GM12878 (cell line): ENCODE measurements at regions not wholly inside any gene's neighbourhood (a gene's known extent, or its start where the extent isn't known, plus 50 kb on each side); places are given as distances from the start of the nearest gene placed in this dataset.

Experiments
- ATF3 ChIP-seq: IDR thresholded peaks from 2 replicates; pipeline ENCODE4 v1.6.1; 2011; ENCODE audit warnings: low read depth, mild to moderate bottlenecking, low read length, moderate library complexity, borderline replicate concordance; ENCODE audit errors: extremely low read depth
- CTCF ChIP-seq, 3 experiments: IDR thresholded peaks in 2 of 3; conservative IDR thresholded peaks in 1 of 3; 2 replicates each; pipeline ENCODE4 v1.5.1; 2011; ENCODE audit warnings: low read depth in 3 of 3, low read length in 3 of 3, mild to moderate bottlenecking in 3 of 3, control low read depth in 2 of 3, moderate library complexity in 2 of 3, inconsistent platforms in 1 of 3, mixed read lengths in 1 of 3; ENCODE audit not compliant: control insufficient read depth in 2 of 3, insufficient read depth in 1 of 3; ENCODE audit errors: extremely low read depth in 1 of 3
- NR2F1 ChIP-seq: fragments of 450-650 bp; conservative IDR thresholded peaks from 2 replicates; pipeline ENCODE4 v1.6.1; 2017; ENCODE audit warnings: mild to moderate bottlenecking
- POLR2AphosphoS5 ChIP-seq: IDR thresholded peaks from 2 replicates; pipeline ENCODE4 v1.6.1; 2011; ENCODE audit warnings: mild to moderate bottlenecking, low read length, inconsistent platforms
- RBBP5 ChIP-seq: fragments of 200-600 bp; sonication (generic); conservative IDR thresholded peaks from 2 replicates; pipeline ENCODE4 v1.6.1; 2016
- TBL1XR1 ChIP-seq: IDR thresholded peaks from 2 replicates; pipeline ENCODE4 v1.6.1; 2012; ENCODE audit warnings: low read depth, low read length, improper control_type of control experiment
- ZNF687 ChIP-seq: fragments of 450-650 bp; IDR thresholded peaks from 2 replicates; pipeline ENCODE4 v1.6.1; 2017; ENCODE audit warnings: mild to moderate bottlenecking, moderate library complexity

GRCh38 chr22:49179886-49180682, 647.6 kb downstream of the BRD1 start:
- TF ChIP-seq ATF3 (no peak), ZNF687 (no peak), CTCF (IDR thresholded peaks at IDR 0.05 in 2 of 3, conservative IDR thresholded peaks at IDR 0.05 in 1 of 3; ENCODE audit: control insufficient read depth in 2 of 3, extremely low read depth in 1 of 3, insufficient read depth in 1 of 3, low read depth in 3 of 3, low read length in 3 of 3) (no peak), RBBP5 (no peak), NR2F1 (no peak), POLR2AphosphoS5 (no peak), TBL1XR1 (no peak)
